ENCODE measurements at regions not wholly inside any gene's neighbourhood (a gene's known extent, or its start where the extent isn't known, plus 50 kb on each side); places are given as distances from the start of the nearest gene placed in this dataset.

DNA sequence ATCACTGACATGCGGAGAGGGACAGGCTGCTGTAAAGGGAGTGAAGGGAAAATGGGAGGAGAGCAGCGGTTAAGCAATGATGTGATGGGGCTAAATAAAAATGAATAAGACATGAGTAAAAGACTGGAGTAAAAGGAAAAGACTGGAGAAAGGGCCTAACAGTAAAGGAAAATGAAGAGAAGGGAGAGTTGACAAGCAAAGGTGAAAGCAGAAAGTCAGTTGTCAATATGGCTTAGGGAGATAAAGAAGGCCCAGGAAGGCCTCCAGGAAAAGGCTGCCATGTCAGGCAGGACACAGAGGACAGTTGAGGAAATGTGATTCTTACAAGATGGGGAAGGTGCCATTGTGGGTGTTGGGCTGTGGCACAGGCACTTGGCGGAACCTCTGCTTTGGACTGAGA is 98.9 kb upstream of the AMZ2 start:
- TF ChIP-seq, protein P1, sequence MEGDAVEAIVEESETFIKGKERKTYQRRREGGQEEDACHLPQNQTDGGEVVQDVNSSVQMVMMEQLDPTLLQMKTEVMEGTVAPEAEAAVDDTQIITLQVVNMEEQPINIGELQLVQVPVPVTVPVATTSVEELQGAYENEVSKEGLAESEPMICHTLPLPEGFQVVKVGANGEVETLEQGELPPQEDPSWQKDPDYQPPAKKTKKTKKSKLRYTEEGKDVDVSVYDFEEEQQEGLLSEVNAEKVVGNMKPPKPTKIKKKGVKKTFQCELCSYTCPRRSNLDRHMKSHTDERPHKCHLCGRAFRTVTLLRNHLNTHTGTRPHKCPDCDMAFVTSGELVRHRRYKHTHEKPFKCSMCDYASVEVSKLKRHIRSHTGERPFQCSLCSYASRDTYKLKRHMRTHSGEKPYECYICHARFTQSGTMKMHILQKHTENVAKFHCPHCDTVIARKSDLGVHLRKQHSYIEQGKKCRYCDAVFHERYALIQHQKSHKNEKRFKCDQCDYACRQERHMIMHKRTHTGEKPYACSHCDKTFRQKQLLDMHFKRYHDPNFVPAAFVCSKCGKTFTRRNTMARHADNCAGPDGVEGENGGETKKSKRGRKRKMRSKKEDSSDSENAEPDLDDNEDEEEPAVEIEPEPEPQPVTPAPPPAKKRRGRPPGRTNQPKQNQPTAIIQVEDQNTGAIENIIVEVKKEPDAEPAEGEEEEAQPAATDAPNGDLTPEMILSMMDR (IDR thresholded peaks at IDR 0.05) = no peak

DNA sequence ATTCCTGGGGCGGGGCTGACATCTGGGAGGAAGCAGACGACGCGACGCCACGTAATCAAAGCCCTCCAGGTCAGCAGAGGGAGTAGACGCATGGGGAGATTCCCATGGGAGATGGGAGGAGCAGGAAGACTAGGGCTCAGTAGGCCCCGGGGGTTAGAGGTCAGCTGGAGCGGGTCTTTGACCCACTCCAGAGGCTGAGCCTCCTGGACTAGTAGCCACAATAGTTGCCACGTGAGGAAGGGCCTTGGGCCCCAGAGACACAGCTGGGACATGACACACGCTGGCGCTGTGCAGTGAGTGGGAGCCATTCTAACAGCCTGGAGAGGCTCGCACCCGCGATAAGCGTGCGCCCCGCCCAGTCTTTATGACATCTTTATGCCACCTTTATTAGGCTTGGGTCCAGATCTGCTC is 95.7 kb upstream of the AMZ2 start:
- TF ChIP-seq, protein P1 (IDR thresholded peaks at IDR 0.05) = no peak

DNA sequence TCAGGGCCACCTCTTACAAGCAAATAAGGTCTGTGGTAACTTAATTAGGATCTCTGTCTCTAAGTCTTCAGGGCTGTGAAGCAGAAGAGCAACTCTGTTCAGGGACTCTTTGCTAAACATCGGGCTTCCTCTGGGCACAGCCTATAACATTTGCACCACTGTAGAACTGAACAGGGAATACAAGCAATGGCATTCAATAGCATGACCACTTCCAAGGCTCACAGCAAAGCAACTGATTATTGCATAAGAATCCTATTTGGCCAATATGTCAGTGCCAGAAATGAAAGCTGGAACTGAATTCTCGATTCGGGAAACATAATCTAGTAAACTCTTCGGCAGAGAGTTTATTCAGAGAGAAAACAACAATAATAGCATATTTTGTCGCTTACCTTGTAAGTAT is 92.2 kb upstream of the AMZ2 start:
- TF ChIP-seq, protein P1 (IDR thresholded peaks at IDR 0.05) = no peak

DNA sequence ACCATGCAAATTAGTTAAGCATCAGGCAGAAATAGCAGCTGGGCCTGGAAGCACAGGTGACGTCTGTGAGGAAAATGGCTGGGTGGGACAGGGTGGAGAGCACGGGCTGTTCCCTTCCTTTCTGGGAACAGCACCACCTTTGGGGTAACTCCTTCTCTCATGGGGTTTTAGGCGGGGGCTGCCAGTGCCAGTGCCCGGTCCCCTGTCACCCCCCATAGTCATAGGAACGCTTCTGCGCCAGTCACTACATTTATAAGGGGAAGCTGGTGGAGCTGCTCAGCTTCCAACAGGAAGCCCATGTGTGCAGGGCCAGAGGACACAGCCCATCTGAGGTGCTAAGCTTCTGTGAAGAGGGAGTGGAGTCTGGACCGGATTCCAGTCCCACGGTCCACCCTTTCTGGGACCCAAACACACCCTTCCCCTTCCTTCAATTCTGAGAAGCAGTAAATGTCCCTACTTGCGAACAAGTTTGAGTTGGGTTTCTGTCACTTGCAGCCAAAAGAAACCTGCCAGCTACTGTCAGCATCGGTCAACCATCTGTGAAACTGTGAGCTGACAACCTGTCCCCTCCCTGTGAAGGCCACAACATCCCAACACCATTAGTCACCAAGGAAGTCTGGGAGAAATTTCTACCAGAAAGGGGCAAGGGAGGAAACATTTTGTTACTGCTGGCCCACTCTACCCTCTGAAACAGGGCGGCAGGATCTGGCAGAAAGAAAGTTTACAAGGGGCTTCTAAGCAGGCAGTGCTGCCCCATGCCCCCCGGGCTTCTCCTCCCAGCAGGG is 86.0 kb upstream of the AMZ2 start:
- TF ChIP-seq, protein P1 (IDR thresholded peaks at IDR 0.05) = no peak

DNA sequence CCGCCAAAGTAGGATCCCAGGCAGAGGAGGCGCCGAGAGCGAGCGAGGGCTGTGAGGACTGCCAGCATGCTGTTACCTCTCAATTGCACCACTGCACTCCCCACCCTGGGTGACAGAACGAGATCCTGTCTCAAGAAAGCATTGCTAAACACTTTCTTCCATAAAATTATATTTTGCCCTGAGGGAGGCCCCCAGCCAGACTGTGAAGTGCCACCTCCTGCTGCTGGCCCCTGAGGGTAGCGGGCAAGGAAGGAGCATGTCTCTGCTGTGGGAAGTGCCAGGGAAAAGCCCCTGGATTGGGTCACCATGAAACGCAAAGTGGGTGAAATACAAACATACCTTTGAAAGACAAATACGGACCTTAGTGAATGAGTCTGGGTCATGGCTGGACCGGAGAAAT is 78.0 kb upstream of the AMZ2 start:
- TF ChIP-seq, protein P1 (IDR thresholded peaks at IDR 0.05) = no peak

DNA sequence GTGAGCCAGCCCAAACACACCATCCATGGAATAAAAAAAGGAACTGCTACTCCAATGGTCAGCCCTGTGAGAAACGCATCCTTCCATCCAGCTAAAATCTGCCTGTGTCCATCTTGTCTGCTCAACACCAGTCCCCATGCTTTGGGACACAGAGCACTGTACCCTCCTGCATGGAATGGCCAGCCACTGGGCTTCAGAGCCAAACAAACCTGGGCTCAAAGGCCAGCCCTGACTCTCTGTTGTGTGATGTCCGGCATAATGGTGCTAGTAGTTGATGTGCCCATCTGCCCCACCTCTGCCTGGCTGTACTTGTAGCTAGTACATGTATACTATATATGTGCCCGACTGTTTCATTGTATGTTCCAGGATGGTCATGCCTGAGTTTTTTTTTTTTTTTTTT is 77.6 kb upstream of the AMZ2 start:
- TF ChIP-seq, protein P1 (IDR thresholded peaks at IDR 0.05) = no peak

DNA sequence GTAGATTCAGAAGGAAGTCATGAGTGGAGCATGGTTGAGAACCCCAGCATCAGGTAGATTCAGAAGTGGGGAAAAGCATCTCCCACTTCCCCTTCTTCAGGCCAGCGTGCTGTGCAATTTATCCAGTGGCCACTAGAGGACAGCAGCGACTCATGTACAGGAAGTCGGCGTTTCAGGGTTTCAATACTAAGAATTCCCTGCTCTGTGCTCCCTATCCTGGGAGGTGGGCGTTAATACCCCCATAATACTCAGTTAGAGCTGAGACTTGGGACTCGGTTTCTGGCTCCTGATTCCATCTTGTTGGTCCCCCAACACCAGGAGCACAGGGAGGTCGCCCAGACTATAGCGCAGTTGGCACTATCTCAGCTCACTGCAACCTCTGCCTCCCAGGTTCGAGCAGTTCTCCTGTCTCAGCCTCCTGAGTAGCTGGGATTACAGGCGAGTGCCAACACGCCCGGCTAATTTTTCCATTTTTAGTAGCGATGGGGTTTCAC is 75.3 kb upstream of the AMZ2 start:
- TF ChIP-seq, protein P1 (IDR thresholded peaks at IDR 0.05) = peak; percentile 97

Measured in LNCAP (cell line).